RWPE1 (cell line): ENCODE measurements at regions not wholly inside any gene's neighbourhood (a gene's known extent, or its start where the extent isn't known, plus 50 kb on each side); places are given as distances from the start of the nearest gene placed in this dataset.

ENCODE experiments used
- CTCF ChIA-PET: fragments of 350-600 bp; sonication (Branson Sonifier 250); formaldehyde crosslinking; extraction: SDS; loops from one replicate; lab custom pipeline; 2021; lab: Yijun Ruan, JAX
- POLR2A ChIA-PET: fragments of 400-600 bp; formaldehyde crosslinking; extraction: SDS; loops from one replicate; lab custom pipeline; 2020; ENCODE audit warnings: antibody characterized with exemption; ENCODE audit not compliant: low non-redundant PET; lab: Yijun Ruan, JAX
- DNase-seq: peaks from one replicate; pipeline ENCODE4 v3.0.0; 2012; ENCODE audit warnings: low spot score
- H3K27ac ChIP-seq: fragments of 450-650 bp; 2 replicates; pipeline ENCODE4 v1.5.1; 2017
- CTCF ChIP-seq: fragments of 450-650 bp; conservative IDR thresholded peaks from 2 replicates; pipeline ENCODE4 v1.5.1; 2017; ENCODE audit warnings: low read depth, mild to moderate bottlenecking

DNA sequence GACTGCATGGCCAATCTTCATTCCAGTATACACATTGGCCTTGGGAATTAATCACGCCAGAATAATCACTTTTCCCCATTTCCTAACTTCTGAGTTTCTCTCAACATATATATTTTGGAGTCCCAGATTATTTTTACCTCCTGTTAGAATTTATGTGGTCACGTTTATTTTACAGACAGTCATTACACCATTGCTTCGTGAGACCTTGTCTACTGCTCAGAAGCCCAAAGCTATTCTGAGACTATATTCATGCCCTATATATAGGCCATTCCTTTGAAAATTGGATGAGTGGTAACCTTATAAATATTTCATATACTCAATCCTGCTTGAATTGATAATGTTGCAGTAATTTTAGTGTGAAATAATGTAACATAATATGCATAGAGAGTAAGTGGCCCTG, 610.0 kb upstream of the CDH2 start:
- CTCF ChIA-PET, result interaction anchor here (0.6 kb wide), 1 partner anchor 195 kb away, joined by 3 read pairs; no protein-coding TSS in a partner anchor
- TF ChIP-seq CTCF, result no peak
- no peak for DNase-seq
- POLR2A ChIA-PET, result no interaction called here
- H3K27ac ChIP-seq, result no peak overlapping the region

GRCh38 chr18:28781616-28782362, 604.9 kb upstream of the CDH2 start:
- ChIA-PET POLR2A (no interaction called here), CTCF (interaction anchor here (0.6 kb wide), 1 partner anchor 158 kb away, joined by 9 read pairs; no protein-coding TSS in a partner anchor)
- DNase-seq, result no peak
- TF ChIP-seq CTCF, result no peak
- H3K27ac ChIP-seq, result no peak overlapping the region

- DNase-seq, result no peak
- ChIA-PET POLR2A (no interaction called here), CTCF (no interaction called here)
- no peak overlapping the region for H3K27ac ChIP-seq
- no peak for TF ChIP-seq CTCF
Measured at GRCh38 chr18:28778706-28779105, 601.8 kb upstream of the CDH2 start.

DNA sequence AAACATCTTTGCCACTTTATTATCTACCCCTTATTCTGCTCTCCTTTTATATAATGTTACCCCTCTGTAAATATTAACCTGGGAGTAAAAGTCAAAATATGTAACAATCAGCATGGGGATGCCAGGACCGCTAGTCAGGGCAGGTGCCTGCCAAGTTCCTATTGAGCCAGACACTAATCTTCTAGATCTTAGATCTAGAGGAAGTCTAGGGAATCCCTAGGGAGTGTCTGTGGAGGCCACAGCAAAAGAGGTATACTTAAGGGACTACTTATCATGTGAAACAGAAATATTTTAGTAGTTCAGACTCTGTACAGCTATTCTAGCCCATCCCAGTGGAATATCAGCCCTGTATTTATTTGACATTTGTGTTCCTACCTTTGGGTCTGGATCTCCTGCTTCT, 600.8 kb upstream of the CDH2 start:
- TF ChIP-seq CTCF, result no peak
- H3K27ac ChIP-seq, result no peak overlapping the region
- DNase-seq, result no peak
- ChIA-PET POLR2A (no interaction called here), CTCF (interaction anchor here (0.5 kb wide), 1 partner anchor 12 kb away, joined by 4 read pairs; no protein-coding TSS in a partner anchor)

DNA sequence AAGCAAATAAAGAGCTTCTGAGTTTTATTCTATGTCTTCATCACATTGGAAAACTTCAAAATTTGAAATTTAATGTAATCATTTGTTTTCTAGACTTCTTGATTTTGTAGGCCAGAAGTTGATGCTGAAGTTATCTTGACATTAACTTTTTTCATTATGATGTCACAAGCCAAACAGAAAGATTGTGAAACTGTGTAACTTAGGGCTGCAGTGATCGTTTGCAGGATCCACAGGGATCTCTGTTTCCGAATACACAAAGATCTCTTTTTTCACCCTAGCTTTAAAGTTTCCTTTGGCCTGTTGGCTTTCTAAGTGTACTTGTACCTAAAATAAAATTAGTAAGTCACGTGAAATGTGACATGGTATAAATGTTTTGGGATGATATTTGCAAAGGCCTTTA, 594.9 kb upstream of the CDH2 start:
- POLR2A ChIA-PET, result no interaction called here
- TF ChIP-seq CTCF, result no peak
- DNase-seq, result no peak
- no peak overlapping the region for H3K27ac ChIP-seq
- CTCF ChIA-PET, result no interaction called here

GRCh38 chr18:28768791-28769768, 592.1 kb upstream of the CDH2 start:
- ChIA-PET POLR2A (no interaction called here), CTCF (no interaction called here)
- no peak for TF ChIP-seq CTCF
- H3K27ac ChIP-seq, result no peak overlapping the region
- DNase-seq, result no peak
